ENCODE measurements at regions not wholly inside any gene's neighbourhood (a gene's known extent, or its start where the extent isn't known, plus 50 kb on each side); places are given as distances from the start of the nearest gene placed in this dataset.

GRCh38 chr16:73145166-73145880 is 97.4 kb upstream of the ZFHX3 start:
- TF ChIP-seq CTCF (IDR thresholded peaks at IDR 0.05; ENCODE audit: low read depth, low read length, poor library complexity, severe bottlenecking) (no peak), EZH2phosphoT487 (IDR thresholded peaks at IDR 0.05; ENCODE audit: borderline replicate concordance, low read length) (no peak)
- Histone ChIP-seq H3F3A (ENCODE audit: control insufficient read depth, insufficient read depth) (no peaks in the 10 kb centered on the region), H3K79me2 (ENCODE audit: control insufficient read depth, low read length) (no peaks in the 10 kb centered on the region), H4K20me1 (ENCODE audit: control insufficient read depth, insufficient read depth, low read depth, low read length) (no peaks in the 10 kb centered on the region), H3K27ac (ENCODE audit: low read depth, low read length) (no peak overlapping the region), H3K27me3 (ENCODE audit: control insufficient read depth, low read length) (no peaks in the 10 kb centered on the region), H3K9me2 (replicated peaks; ENCODE audit: control insufficient read depth, low read length) (no peaks in the 10 kb centered on the region), H3K9me3 (ENCODE audit: control insufficient read depth, insufficient read depth, low read length) (no peaks in the 10 kb centered on the region), H3K4me3 (ENCODE audit: low read length) (no peak overlapping the region), H3K4me1 (ENCODE audit: control insufficient read depth, low read length) (no peaks in the 10 kb centered on the region), H3K4me2 (ENCODE audit: low read length) (no peak overlapping the region), H3K36me3 (ENCODE audit: control insufficient read depth, low read length) (no peaks in the 10 kb centered on the region)

- H3K9me3 ChIP-seq (ENCODE audit: control insufficient read depth, insufficient read depth, low read length), result no peaks in the 10 kb centered on the region
- no peak overlapping the region for H3K4me3 ChIP-seq (ENCODE audit: low read length)
- no peaks in the 10 kb centered on the region for H3K36me3 ChIP-seq (ENCODE audit: control insufficient read depth, low read length)
- no peaks in the 10 kb centered on the region for H3K27me3 ChIP-seq (ENCODE audit: control insufficient read depth, low read length)
- no peaks in the 10 kb centered on the region for H3F3A ChIP-seq (ENCODE audit: control insufficient read depth, insufficient read depth)
- no peaks in the 10 kb centered on the region for H3K79me2 ChIP-seq (ENCODE audit: control insufficient read depth, low read length)
- no peaks in the 10 kb centered on the region for H4K20me1 ChIP-seq (ENCODE audit: control insufficient read depth, insufficient read depth, low read depth, low read length)
- TF ChIP-seq EZH2phosphoT487 (IDR thresholded peaks at IDR 0.05; ENCODE audit: borderline replicate concordance, low read length), result no peak
- no peak for TF ChIP-seq CTCF (IDR thresholded peaks at IDR 0.05; ENCODE audit: low read depth, low read length, poor library complexity, severe bottlenecking)
- H3K4me1 ChIP-seq (ENCODE audit: control insufficient read depth, low read length), result no peaks in the 10 kb centered on the region
- H3K27ac ChIP-seq (ENCODE audit: low read depth, low read length), result no peak overlapping the region
- H3K4me2 ChIP-seq (ENCODE audit: low read length), result no peak overlapping the region
- no peaks in the 10 kb centered on the region for H3K9me2 ChIP-seq (replicated peaks; ENCODE audit: control insufficient read depth, low read length)
Measured at GRCh38 chr16:73143576-73144422, 95.9 kb upstream of the ZFHX3 start.

GRCh38 chr16:73143002-73143401 is 95.1 kb upstream of the ZFHX3 start:
- Histone ChIP-seq H3K27me3 (ENCODE audit: control insufficient read depth, low read length) (no peaks in the 10 kb centered on the region), H3K9me2 (replicated peaks; ENCODE audit: control insufficient read depth, low read length) (no peaks in the 10 kb centered on the region), H4K20me1 (ENCODE audit: control insufficient read depth, insufficient read depth, low read depth, low read length) (no peaks in the 10 kb centered on the region), H3K4me1 (ENCODE audit: control insufficient read depth, low read length) (no peaks in the 10 kb centered on the region), H3K4me2 (ENCODE audit: low read length) (no peak overlapping the region), H3K4me3 (ENCODE audit: low read length) (no peak overlapping the region), H3K27ac (ENCODE audit: low read depth, low read length) (no peak overlapping the region), H3K9me3 (ENCODE audit: control insufficient read depth, insufficient read depth, low read length) (no peaks in the 10 kb centered on the region), H3K79me2 (ENCODE audit: control insufficient read depth, low read length) (no peaks in the 10 kb centered on the region), H3K36me3 (ENCODE audit: control insufficient read depth, low read length) (no peaks in the 10 kb centered on the region), H3F3A (ENCODE audit: control insufficient read depth, insufficient read depth) (no peaks in the 10 kb centered on the region)
- TF ChIP-seq EZH2phosphoT487 (IDR thresholded peaks at IDR 0.05; ENCODE audit: borderline replicate concordance, low read length) (no peak), CTCF (IDR thresholded peaks at IDR 0.05; ENCODE audit: low read depth, low read length, poor library complexity, severe bottlenecking) (no peak)

Measured in DOHH2 (cell line).